Sigmoid colon (tissue), 6 donors: ENCODE measurements at regions not wholly inside any gene's neighbourhood (a gene's known extent, or its start where the extent isn't known, plus 50 kb on each side); places are given as distances from the start of the nearest gene placed in this dataset.

ENCODE experiments used
- DNase-seq: peaks from one replicate; pipeline ENCODE4 v3.0.0-alpha.2; 2019
- H3K27ac ChIP-seq, 4 donors: fragments of 200-600 bp; sonication (generic); one replicate each; pipeline ENCODE4 v1.5.1; 2016 to 2019; ENCODE audit warnings: mild to moderate bottlenecking in 1 of 4
- H3K27me3 ChIP-seq, 3 donors: fragments of 200-600 bp; sonication (generic); one replicate each; pipeline ENCODE4 v1.5.1; 2019; ENCODE audit warnings: mild to moderate bottlenecking in 1 of 3
- H3K36me3 ChIP-seq, 4 donors: fragments of 200-600 bp; sonication (generic); one replicate each; pipeline ENCODE4 v1.5.1; 2016 to 2019
- H3K4me1 ChIP-seq, 4 donors: fragments of 200-600 bp; sonication (generic); one replicate each; pipeline ENCODE4 v1.5.1; 2017 to 2019
- H3K4me3 ChIP-seq, 4 donors: fragments of 200-600 bp; sonication (generic); one replicate each; pipeline ENCODE4 v1.5.1; 2017 to 2019; ENCODE audit warnings: mild to moderate bottlenecking in 2 of 4, moderate library complexity in 1 of 4
- H3K9me3 ChIP-seq, 4 donors: fragments of 200-600 bp in 3 of 4; sonication (generic) in 3 of 4; one replicate each; pipeline versions ENCODE4 v1.5.1 to v1.6.1; 2013 to 2019
- EP300 ChIP-seq, 4 donors: sonication (generic); formaldehyde crosslinking; IDR thresholded peaks; one replicate each; pipeline ENCODE4 v1.6.1; 2017; ENCODE audit warnings: antibody characterized with exemption in 4 of 4
- POLR2A ChIP-seq, 2 donors: fragments of 450-650 bp; IDR thresholded peaks; one replicate each; pipeline ENCODE4 v1.6.1; 2016; ENCODE audit warnings: antibody characterized with exemption in 2 of 2, mild to moderate bottlenecking in 2 of 2, moderate library complexity in 2 of 2
- POLR2AphosphoS5 ChIP-seq, 4 donors: sonication (generic); formaldehyde crosslinking; IDR thresholded peaks; one replicate each; pipeline ENCODE4 v1.6.1; 2017; ENCODE audit warnings: antibody characterized with exemption in 4 of 4
- WGBS, 2 donors: extraction: QIAGEN DNeasy Blood & Tissue Kit; methylation state at CpG; one replicate each; pipeline ENCODE4 v1.1.7; 2013; 5-methylcytosine and 5-hydroxymethylcytosine counted together
- intact Hi-C: fragments of 100-400 bp; cut with DNase I; formaldehyde crosslinking; loops from one replicate; pipeline ENCODE4 v1.15.1; 2023
- TF ChIP-seq, protein P1 (sequence below), 4 experiments: fragments of 450-650 bp in 3 of 4; fragments of 200-600 bp in 1 of 4; IDR thresholded peaks; one replicate each; pipeline ENCODE4 v1.5.1; 2016 to 2019; ENCODE audit warnings: antibody characterized with exemption in 4 of 4, mild to moderate bottlenecking in 3 of 4, moderate library complexity in 2 of 4
- donor health status: healthy with polysubstance abuse.
- donor health status: healthy.

DNA sequence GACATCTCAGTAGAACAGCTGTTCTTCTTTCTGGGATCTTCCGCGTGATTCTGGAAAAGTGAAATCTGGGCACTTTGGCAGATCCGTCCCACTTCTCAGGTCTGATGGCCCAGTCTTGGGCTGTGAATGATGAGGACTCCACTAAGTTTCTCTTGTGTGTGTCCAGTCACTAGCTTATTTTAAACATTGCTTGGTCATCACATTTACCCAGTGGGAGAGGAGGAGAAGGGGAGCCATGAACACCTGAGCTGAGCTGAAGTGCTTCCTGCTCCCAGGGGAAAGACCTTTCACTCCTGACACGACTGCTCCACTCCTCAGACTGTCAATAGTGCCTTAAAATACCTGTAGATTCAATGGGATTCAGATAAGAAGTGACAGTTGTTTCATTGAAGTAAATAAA lies 101.9 kb upstream of the SLC35F3 start:
- Histone ChIP-seq H3K27me3 (no peaks in the 10 kb centered on the region), H3K4me3 (no peak overlapping the region), H3K27ac (no peak overlapping the region), H3K9me3 (peaks cover 0 to 3% (median 0%) of the 10 kb centered on the region in 4 donors), H3K4me1 (no peaks in the 10 kb centered on the region), H3K36me3 (no peaks in the 10 kb centered on the region)
- WGBS, 2 donors: 57 to 60% methylated on average over 4 of the region's 4 CpGs
- DNase-seq: no peak
- TF ChIP-seq, protein P1, sequence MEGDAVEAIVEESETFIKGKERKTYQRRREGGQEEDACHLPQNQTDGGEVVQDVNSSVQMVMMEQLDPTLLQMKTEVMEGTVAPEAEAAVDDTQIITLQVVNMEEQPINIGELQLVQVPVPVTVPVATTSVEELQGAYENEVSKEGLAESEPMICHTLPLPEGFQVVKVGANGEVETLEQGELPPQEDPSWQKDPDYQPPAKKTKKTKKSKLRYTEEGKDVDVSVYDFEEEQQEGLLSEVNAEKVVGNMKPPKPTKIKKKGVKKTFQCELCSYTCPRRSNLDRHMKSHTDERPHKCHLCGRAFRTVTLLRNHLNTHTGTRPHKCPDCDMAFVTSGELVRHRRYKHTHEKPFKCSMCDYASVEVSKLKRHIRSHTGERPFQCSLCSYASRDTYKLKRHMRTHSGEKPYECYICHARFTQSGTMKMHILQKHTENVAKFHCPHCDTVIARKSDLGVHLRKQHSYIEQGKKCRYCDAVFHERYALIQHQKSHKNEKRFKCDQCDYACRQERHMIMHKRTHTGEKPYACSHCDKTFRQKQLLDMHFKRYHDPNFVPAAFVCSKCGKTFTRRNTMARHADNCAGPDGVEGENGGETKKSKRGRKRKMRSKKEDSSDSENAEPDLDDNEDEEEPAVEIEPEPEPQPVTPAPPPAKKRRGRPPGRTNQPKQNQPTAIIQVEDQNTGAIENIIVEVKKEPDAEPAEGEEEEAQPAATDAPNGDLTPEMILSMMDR (IDR thresholded peaks at IDR 0.05): no peak
- no peak for TF ChIP-seq POLR2A (IDR thresholded peaks at IDR 0.05)
- TF ChIP-seq EP300 (IDR thresholded peaks at IDR 0.05): no peak
- TF ChIP-seq POLR2AphosphoS5 (IDR thresholded peaks at IDR 0.05): no peak
- intact Hi-C loops: no loop called here

DNA sequence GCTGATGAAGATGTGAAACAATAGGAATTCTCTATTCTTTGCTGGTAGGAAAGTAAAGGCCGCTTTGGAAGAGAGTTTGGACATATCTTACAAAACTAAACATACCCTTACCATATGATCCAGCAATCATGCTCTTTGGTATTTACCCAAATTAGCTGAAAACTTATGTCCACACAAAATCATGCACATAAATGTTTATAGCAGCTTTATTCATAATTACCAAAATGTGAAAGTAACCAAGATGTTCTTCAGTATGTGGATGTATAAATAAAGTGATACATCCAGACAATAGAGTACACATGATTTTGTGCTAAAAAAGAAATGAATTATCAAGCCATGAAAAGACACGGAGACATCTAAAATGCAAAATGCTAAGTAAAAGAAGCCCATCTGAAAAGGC lies 98.7 kb upstream of the SLC35F3 start:
- no peak for TF ChIP-seq EP300 (IDR thresholded peaks at IDR 0.05)
- TF ChIP-seq, protein P1 (IDR thresholded peaks at IDR 0.05): no peak
- no peak for TF ChIP-seq POLR2A (IDR thresholded peaks at IDR 0.05)
- no peak for TF ChIP-seq POLR2AphosphoS5 (IDR thresholded peaks at IDR 0.05)
- no peaks in the 10 kb centered on the region for H3K36me3 ChIP-seq
- no peak overlapping the region for H3K4me3 ChIP-seq
- H3K9me3 ChIP-seq: peaks cover 0 to 3% (median 0%) of the 10 kb centered on the region in 4 donors
- intact Hi-C loops: no loop called here
- 88 to 91% methylated on average over 2 of the region's 2 CpGs for WGBS, 2 donors
- no peak for DNase-seq
- no peak overlapping the region for H3K27ac ChIP-seq
- no peaks in the 10 kb centered on the region for H3K4me1 ChIP-seq
- H3K27me3 ChIP-seq: no peaks in the 10 kb centered on the region

DNA sequence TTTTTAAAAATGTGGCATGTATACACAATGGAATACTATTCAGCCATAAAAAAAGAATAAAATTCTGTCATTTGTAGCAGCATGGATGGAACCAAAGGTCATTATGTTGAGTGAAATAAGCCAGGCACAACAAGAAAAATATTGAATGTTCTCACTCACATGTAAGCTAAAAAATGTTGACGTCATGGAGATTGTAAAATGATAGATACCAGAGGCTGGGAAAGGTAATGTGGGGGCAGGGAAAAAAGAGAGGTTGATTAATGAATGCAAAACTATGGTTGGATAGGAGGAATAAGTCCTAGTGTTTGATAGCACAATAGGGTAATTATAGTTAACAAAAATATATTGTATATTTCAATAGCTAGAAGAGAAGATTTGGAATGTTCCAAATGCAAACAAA lies 89.1 kb upstream of the SLC35F3 start:
- intact Hi-C loops: no loop called here
- Histone ChIP-seq H3K27ac (no peak overlapping the region), H3K4me3 (no peak overlapping the region), H3K4me1 (no peaks in the 10 kb centered on the region), H3K36me3 (no peaks in the 10 kb centered on the region), H3K27me3 (no peaks in the 10 kb centered on the region), H3K9me3 (no peaks in the 10 kb centered on the region)
- TF ChIP-seq, protein P1 (IDR thresholded peaks at IDR 0.05): no peak
- TF ChIP-seq EP300 (IDR thresholded peaks at IDR 0.05): no peak
- TF ChIP-seq POLR2A (IDR thresholded peaks at IDR 0.05): no peak
- no peak for TF ChIP-seq POLR2AphosphoS5 (IDR thresholded peaks at IDR 0.05)
- DNase-seq: no peak
- WGBS, 2 donors: 65 to 86% methylated on average over 1 of the region's 1 CpG

DNA sequence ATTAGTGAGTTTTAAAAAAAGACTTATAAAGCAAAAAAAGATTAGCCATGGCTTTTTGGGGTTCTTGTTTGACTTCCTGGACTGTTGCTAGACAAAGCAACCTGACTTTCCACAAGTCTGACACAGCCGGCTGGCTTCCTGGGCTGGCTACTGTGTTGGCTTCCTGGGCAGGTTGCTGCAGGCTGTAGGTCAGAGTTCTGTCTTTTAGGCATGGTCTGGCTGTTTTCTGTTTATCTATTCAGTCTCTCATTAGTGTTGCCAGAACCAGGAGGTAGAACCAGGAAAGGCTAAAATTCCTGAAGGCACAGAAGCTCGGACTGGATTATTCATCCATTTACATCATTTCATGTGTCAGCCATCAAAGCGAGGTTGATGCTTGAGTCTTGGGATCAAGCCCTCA lies 88.6 kb upstream of the SLC35F3 start:
- intact Hi-C loops: no loop called here
- Histone ChIP-seq H3K27ac (no peak overlapping the region), H3K4me1 (no peaks in the 10 kb centered on the region), H3K27me3 (no peaks in the 10 kb centered on the region), H3K4me3 (no peak overlapping the region), H3K36me3 (no peaks in the 10 kb centered on the region), H3K9me3 (no peaks in the 10 kb centered on the region)
- DNase-seq: no peak
- TF ChIP-seq POLR2AphosphoS5 (IDR thresholded peaks at IDR 0.05) (no peak), EP300 (IDR thresholded peaks at IDR 0.05) (no peak), POLR2A (IDR thresholded peaks at IDR 0.05) (no peak)
- TF ChIP-seq, protein P1 (IDR thresholded peaks at IDR 0.05): no peak
- 74 to 75% methylated on average over 3 of the region's 3 CpGs for WGBS, 2 donors

DNA sequence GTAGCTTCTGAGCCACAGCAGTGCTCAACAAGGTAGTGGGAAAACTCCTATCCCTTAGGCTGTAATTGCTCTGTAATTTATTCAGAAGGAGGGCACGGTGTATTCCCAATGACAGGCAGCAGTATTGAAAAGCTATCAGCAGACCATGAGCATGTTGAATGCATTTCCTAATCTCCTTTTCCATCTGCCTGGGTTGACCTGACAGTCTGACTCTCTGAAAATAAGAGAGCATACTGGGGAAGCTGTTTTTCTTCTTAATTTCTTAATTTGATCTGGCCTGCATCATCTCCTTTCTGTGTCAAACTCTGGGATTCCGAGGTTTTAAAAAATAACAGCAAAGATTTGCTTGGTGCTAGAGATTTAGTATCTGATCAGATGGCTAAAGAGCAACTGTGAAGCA lies 88.1 kb upstream of the SLC35F3 start:
- no peak overlapping the region for H3K27ac ChIP-seq
- no peaks in the 10 kb centered on the region for H3K9me3 ChIP-seq
- WGBS, 2 donors: 78 to 79% methylated on average over 2 of the region's 2 CpGs
- H3K4me1 ChIP-seq: no peaks in the 10 kb centered on the region
- no peaks in the 10 kb centered on the region for H3K27me3 ChIP-seq
- H3K36me3 ChIP-seq: no peaks in the 10 kb centered on the region
- intact Hi-C loops: no loop called here
- TF ChIP-seq, protein P1 (IDR thresholded peaks at IDR 0.05): no peak
- no peak for TF ChIP-seq POLR2A (IDR thresholded peaks at IDR 0.05)
- no peak for TF ChIP-seq EP300 (IDR thresholded peaks at IDR 0.05)
- TF ChIP-seq POLR2AphosphoS5 (IDR thresholded peaks at IDR 0.05): no peak
- DNase-seq: no peak
- no peak overlapping the region for H3K4me3 ChIP-seq
